Erythroblast (primary cell): ENCODE measurements at regions not wholly inside any gene's neighbourhood (a gene's known extent, or its start where the extent isn't known, plus 50 kb on each side); places are given as distances from the start of the nearest gene placed in this dataset.

Experiments used
- GATA1 ChIP-seq: IDR thresholded peaks from 2 replicates; pipeline ENCODE4 v1.6.1; 2011; ENCODE audit warnings: low read depth, mild to moderate bottlenecking, control low read depth, low read length, moderate library complexity
- POLR2A ChIP-seq: IDR thresholded peaks from 2 replicates; pipeline ENCODE4 v1.6.1; 2011; ENCODE audit warnings: mild to moderate bottlenecking, low read length

- TF ChIP-seq POLR2A (no peak), GATA1 (no peak)
These were observed 259.2 kb downstream of the OSR1 start for GRCh38 chr2:19099181-19099580.
